Anterior cingulate cortex (tissue), 58 donors: ENCODE measurements at regions not wholly inside any gene's neighbourhood (a gene's known extent, or its start where the extent isn't known, plus 50 kb on each side); places are given as distances from the start of the nearest gene placed in this dataset.
A peak's percentile ranks its signal among the peaks of the same experiment; 100 is the strongest.

ENCODE experiments used
- DNase-seq, 58 donors: peaks; one replicate each; lab custom pipeline; 2025; lab: John Stamatoyannopoulos, UW

GRCh38 chr11:13062115-13062514, 53.0 kb downstream of the RASSF10 start:
- no peak for DNase-seq

GRCh38 chr11:13064593-13064992, 55.5 kb downstream of the RASSF10 start:
- DNase-seq = no peak

DNA sequence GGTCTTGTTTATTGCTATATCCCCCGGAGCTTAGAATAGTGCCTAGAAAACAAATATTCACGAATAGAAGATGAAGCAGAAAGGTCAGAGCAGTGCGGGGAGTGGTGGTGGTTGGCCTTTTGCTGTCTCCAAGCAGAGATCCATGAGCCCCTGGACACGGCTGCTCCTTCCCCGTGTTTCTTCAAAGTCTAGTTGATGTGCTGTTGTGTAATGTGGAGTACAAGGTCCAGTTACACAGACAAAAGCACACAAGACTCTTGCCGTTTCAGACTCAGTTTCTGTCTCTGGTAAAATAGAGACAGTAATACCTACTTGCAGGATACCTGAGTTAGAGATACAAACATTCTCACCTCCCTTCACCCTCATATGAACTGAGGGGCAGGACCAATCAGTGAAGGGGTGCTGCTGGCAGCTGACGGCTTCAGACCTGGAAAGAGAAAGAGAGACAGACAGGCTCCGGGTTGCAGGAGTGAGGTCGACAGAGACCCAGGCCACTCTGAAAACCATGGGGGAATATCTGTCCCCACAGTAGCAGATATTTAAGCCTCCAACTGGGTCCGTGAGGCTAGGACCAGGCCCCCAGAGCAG, 56.2 kb downstream of the RASSF10 start:
- no peak for DNase-seq

DNA sequence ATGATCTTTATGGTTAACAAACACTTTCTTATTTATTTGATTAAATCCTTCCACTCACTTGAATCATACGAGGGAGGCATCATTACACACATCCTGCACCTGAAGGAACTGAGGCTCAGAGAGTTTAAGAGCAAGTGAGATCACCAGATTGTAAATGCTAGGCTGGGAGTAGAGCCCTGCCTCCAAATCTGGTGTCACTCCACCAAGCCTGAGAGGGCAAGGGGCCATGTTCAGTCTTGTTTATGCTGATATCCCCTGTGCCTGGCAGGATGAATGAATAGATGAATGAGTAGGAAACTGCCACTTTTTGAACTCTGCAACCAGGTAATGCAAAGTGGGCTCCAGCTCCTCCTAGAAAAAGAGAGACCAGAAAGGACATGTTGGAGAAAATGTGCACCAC, 59.1 kb downstream of the RASSF10 start:
- DNase-seq = no peak

DNA sequence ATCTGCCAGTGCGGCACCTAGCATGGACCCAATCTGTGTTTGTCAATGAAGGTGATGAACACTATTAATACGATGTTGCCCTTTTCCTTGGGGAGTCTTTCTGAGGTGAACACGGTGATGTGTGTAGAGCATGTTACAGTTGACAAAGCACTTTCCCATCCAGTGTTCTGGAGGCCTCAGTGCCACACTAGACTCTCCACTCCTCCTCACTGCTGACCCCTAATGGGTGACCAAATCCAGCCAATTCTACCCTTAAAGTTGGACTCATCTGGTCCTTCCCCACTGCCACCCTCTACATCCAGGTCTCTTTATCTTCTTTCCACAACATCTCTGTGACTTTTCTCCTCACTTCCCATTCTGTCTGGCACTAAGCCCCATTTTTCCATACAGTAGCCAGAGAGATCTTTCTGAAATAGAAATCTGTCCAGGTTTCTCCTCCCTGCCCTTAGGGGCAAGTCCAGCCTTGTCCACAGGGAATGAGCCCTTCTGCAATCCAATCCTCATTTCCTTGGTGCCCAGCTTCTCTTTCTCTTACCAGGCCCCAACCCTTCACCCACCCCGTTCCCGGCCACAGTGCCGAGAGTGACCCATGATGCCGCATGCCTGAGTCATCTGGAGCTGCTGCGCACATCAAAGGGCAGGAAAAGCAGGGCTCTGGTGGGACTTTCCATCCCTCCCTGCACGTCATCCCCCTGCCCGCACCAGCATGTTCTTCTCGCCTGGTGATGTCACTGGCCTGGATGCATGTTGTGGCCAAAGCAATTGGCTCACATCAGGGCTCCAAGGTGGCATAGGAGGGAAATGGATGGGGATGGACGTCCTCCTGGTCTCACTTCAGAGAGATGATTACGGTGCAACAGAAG, 64.2 kb downstream of the RASSF10 start:
- no peak for DNase-seq

GRCh38 chr11:13074714-13075464, 65.8 kb downstream of the RASSF10 start:
- no peak for DNase-seq

DNA sequence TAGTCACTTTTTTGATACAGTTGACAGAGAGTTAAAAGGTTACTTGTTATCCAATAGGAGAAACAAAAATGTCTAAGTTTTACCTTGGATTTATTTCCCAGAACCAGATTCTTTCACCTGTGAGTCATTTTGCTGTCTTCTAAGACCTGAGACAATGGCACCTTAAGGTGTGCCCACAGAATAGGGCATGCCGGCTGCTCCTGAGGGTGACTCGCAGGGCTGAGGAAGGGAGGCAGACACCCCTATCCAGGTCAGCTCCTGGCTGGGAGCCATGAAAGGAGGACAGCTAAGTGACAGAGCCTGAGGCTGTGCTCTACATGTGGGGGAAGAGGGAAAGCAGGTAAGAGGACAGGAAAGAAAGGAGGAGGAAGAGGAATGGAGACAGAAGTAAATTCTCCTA, 67.8 kb downstream of the RASSF10 start:
- no peak for DNase-seq

DNA sequence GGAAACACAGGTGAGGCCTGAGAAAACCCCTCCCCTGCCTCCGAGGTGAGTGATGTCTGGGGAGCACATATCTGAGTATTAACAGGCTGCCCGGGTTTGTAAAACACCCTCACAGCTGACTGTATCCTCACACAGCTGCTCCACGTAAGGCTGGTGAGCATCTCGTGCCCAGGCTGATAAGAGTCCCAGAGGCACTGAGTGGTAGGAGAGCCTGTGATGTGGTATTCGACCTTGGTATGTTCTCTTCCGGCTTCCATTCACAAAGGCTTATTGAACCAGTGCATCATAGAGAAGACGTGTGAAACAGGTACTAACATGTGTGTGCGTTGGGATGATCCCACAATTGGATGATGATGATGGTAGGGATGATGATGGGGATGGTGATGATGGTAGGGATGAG, 71.7 kb downstream of the RASSF10 start:
- DNase-seq = no peak

GRCh38 chr11:13082588-13082987, 73.5 kb downstream of the RASSF10 start:
- no peak for DNase-seq

DNA sequence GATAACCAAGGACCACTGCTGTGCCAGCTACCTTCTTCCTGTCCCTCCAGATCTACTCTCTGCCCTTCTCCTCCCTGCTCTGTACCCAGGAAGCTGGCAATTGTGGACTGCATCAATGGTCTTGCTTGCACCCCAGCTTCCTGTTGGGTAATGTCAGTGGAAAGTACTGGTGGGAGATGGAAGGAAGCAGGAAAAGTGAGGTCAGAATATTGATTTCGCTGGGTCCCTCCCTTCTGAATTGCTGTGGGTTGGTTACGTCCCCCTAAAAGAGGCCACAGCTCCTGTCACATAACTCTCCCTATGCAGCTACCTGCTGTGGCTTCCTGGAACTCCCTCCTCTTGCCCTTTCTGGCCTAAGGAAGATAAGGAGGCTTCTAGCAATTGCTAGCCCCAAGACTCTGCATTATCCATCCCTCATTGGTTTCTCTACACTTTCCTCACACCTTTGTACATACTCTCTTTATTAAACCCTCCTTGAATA, 81.2 kb downstream of the RASSF10 start:
- no peak for DNase-seq

DNA sequence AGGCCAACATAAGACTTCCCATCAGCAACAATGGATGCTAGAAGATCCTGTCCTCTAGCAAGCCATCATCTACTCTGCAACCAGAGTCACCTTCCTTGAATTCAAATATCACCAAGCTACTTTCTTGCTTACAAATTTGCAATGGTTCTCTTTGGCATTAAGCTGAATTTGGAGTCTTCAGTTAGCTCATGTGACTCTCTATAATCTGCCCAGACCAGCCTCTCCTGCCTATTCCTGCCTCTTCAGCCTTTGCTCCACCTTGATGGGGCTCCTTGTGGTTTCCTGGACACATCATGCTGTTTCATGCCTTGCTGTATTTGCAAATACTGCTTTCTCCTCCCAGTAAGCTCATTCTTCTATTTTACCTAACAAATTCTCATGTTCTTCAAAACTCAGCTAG, 82.3 kb downstream of the RASSF10 start:
- DNase-seq = no peak

DNA sequence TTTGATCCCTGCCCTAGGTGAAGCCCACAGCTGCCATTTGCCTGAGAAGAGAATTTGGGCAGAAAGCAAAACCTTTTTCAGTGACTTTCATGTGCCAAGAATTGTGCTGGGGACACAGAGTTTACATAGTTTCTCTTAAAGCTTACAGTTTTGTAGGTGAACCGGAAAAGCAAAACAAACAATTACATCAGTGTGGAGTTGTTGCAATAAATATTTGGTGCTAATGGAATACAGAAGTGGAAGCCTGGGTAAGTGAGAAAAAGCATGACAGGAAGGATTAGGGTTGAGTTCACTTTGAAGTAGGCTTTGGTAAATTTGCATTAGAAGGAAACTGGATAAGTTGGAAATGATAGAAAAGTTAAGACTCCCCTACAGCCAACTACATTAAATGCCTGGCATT, 82.7 kb downstream of the RASSF10 start:
- DNase-seq = no peak

DNA sequence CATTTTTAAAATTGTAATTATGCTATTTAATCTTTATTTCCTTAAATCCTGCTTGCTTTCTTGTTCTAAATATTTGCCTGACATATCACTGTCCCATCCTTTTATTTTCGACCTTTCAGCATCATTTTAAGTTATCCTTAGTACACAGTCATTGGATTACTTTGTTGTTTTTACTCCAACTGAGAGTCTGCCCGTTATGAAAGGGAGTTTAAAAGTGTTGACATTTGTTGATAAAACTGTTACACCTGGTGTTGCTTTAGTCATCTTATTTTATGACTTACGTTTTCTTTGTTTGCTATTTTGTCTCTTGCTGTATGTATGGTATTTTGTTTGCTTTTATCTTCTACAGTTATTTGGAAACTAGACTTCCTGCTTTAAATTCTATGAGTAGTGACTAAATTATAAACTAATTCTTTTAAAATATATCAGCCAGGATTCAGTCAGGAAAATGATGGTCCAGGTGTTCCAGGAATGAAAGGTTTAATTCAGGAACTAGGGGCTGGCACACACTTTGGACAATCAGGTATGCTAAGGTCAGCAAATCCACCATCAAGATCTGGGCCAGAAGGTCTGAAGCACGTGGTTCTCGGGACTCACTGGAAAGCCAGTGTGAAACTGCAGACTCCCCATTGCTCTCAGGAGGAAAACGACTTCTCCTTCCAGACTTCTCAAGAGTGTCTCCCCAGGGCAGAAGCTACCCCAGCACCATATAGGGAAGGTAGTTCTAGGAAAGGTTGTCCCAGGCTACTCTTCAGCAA, 86.0 kb downstream of the RASSF10 start:
- DNase-seq = no peak

GRCh38 chr11:13098063-13098462, 88.9 kb downstream of the RASSF10 start:
- peak in 43 of 58 donors; percentile 4 to 85 (median 39) for DNase-seq

GRCh38 chr11:13098616-13099289, 89.6 kb downstream of the RASSF10 start:
- no peak for DNase-seq

DNA sequence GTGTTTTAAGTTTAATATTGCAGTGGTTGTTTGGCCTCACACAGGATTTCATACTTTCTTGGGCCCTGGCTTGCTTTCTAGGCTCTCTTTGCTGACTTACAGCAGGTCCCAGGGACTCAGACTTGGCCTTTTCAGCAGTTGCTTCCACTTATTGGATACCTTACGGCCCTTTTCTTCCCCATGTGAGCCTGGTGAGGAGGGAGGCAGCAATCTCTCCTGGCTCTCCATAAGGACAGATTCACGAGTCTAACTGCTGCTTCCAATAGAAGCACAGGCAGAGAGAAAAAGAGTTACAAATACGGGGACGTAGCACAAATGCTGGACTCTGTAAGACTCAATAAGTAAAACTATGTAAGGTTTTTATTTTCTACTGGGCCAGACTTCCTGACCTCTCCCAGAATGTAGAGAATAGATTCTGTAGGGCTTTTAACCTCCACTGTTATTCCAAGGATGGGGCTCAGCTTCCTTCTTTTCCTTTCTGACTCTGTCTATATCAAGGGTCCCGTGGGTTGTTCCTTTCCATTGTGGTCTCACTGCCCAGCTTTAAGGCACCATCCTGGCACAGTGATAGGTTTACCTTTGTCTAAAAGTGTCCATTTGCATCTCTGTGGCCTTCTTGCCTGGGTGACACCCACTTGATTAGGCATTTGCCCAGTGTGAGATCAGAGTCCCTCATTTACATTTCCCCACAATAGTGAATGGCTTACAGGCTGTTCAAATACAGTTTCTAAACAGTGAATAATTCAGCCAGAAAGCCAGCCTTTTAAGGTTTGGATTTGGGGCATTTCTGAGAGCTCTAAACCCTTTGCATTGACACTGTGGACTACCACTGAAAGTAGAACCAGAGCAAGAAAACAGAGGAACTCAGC, 92.8 kb downstream of the RASSF10 start:
- DNase-seq = peak in 1 of 58 donors; percentile 38

DNA sequence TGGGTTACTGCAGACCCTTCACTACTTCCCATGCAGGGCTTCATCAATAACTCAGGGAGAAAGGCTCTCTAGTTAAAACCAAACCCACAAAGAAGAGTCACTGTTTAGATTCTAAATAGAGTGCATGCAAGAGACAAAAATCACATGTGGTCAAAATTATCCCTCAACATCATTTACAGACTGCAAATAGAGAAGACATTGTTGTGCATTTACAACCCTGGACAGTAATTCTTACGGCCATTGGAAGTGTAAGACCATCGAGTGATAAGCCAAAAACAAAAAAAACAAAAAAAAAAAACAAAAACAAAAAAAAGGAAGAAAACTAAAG, 93.4 kb downstream of the RASSF10 start:
- no peak for DNase-seq

DNA sequence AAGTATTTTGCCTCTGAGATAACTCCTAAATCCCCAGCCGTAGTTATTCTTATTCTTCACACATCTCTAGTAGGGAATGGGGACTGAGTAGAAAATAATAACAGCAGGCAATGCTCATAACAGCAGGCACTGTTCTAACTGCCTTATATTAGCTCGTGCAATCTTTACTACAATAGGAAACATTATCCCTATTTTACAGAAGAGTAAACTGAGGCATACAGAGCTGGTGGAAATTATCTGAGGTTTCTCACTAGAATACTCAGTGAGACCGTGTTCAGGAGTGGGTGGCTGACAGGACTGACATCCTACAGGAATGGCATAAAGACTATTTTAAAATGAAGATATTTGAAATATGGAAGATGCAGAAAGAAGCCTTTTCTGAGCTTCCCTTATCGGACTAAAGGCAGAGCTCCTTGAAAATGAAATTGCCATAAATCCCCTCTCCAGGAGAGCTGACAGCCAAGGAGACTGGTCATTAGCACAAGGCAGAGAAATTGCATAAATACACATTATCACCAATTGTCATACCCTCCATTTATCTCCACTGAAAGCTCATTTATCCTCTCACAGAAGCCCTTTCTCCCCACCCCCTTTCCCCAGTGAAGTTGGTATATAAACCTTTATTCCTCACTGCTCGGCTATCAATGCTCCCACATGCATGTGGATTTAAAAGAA, 93.9 kb downstream of the RASSF10 start:
- no peak for DNase-seq
